ENCODE measurements at regions not wholly inside any gene's neighbourhood (a gene's known extent, or its start where the extent isn't known, plus 50 kb on each side); places are given as distances from the start of the nearest gene placed in this dataset.
"Not testable (repeated sequence)": the region's sequence is repeated elsewhere in the genome, so short reads cannot be mapped to it uniquely, and the experiment has no call there.

GRCh38 chr11:71091506-71092265 lies 160.7 kb downstream of the SHANK2 start:
- no peaks in the 10 kb centered on the region for H3K9me2 ChIP-seq (replicated peaks; ENCODE audit: low read length)
- DNase-seq (no peak), ATAC-seq (no peak)
- no peaks in the 10 kb centered on the region for H3F3A ChIP-seq (ENCODE audit: low read length, unreplicated experiment)
- H3K36me3 ChIP-seq (ENCODE audit: low read depth, low read length) = peaks cover 8% of the 10 kb centered on the region; the same call in 1 of the 2 replicates
- no TSS peak for BruUV-seq (replicated peaks)
- no peaks in the 10 kb centered on the region for H4K20me1 ChIP-seq (ENCODE audit: low read length)
- no peak overlapping the region for H3K27ac ChIP-seq (ENCODE audit: low read length)
- no peaks in the 10 kb centered on the region for H3K79me2 ChIP-seq (ENCODE audit: low read length)
- no peaks in the 10 kb centered on the region for H3K9me3 ChIP-seq (ENCODE audit: low read length)
- H3K4me1 ChIP-seq (ENCODE audit: insufficient read depth, low read length) = peaks cover 9% of the 10 kb centered on the region
- POLR2A ChIA-PET (ENCODE audit: unreplicated experiment) = no interaction called here
- H3K27me3 ChIP-seq (ENCODE audit: low read length) = no peaks in the 10 kb centered on the region
- CTCF ChIA-PET = no interaction called here
- no peak overlapping the region for H3K9ac ChIP-seq (ENCODE audit: low read length)
- H3K4me3 ChIP-seq (ENCODE audit: low read length) = no peak overlapping the region
- H3K4me2 ChIP-seq (ENCODE audit: low read length) = no peak overlapping the region
- intact Hi-C loops (cut with micrococcal nuclease) = no loop called here
- TF ChIP-seq EZH2 (IDR thresholded peaks at IDR 0.05; ENCODE audit: low read length, unreplicated experiment) = no peak
- no peak for TF ChIP-seq CTCF (conservative IDR thresholded peaks at IDR 0.05; ENCODE audit: low read depth, low read length)
- TF ChIP-seq EZH2phosphoT487 (IDR thresholded peaks at IDR 0.05; ENCODE audit: borderline replicate concordance, low read length) = no peak
- no peak overlapping the region for H2AFZ ChIP-seq (ENCODE audit: low read length)

- Histone ChIP-seq H3K27ac (ENCODE audit: low read length) (no peak overlapping the region), H3K36me3 (ENCODE audit: low read depth, low read length) (peaks cover 8% of the 10 kb centered on the region; the same call in 1 of the 2 replicates), H3F3A (ENCODE audit: low read length, unreplicated experiment) (no peaks in the 10 kb centered on the region), H4K20me1 (ENCODE audit: low read length) (no peaks in the 10 kb centered on the region), H3K4me2 (ENCODE audit: low read length) (no peak overlapping the region), H3K9me2 (replicated peaks; ENCODE audit: low read length) (no peaks in the 10 kb centered on the region), H2AFZ (ENCODE audit: low read length) (no peak overlapping the region), H3K27me3 (ENCODE audit: low read length) (no peaks in the 10 kb centered on the region), H3K4me1 (ENCODE audit: insufficient read depth, low read length) (no peaks in the 10 kb centered on the region), H3K4me3 (ENCODE audit: low read length) (no peak overlapping the region), H3K9me3 (ENCODE audit: low read length) (no peaks in the 10 kb centered on the region), H3K9ac (ENCODE audit: low read length) (no peak overlapping the region), H3K79me2 (ENCODE audit: low read length) (no peaks in the 10 kb centered on the region)
- ATAC-seq = no peak
- ChIA-PET POLR2A (ENCODE audit: unreplicated experiment) (no interaction called here), CTCF (no interaction called here)
- TF ChIP-seq CTCF (conservative IDR thresholded peaks at IDR 0.05; ENCODE audit: low read depth, low read length) = no peak
- TF ChIP-seq EZH2phosphoT487 (IDR thresholded peaks at IDR 0.05; ENCODE audit: borderline replicate concordance, low read length) = no peak
- no peak for TF ChIP-seq EZH2 (IDR thresholded peaks at IDR 0.05; ENCODE audit: low read length, unreplicated experiment)
- intact Hi-C loops (cut with micrococcal nuclease) = no loop called here
- no TSS peak for BruUV-seq (replicated peaks)
- no peak for DNase-seq
Measured at GRCh38 chr11:71089571-71089970, 162.8 kb downstream of the SHANK2 start.

GRCh38 chr11:71088314-71089215 lies 163.8 kb downstream of the SHANK2 start:
- H3K36me3 ChIP-seq (ENCODE audit: low read depth, low read length); H3K9me3 ChIP-seq (ENCODE audit: low read length); H3K4me1 ChIP-seq (ENCODE audit: insufficient read depth, low read length); H3K4me3 ChIP-seq (ENCODE audit: low read length); CTCF ChIA-PET; ATAC-seq; H3K9me2 ChIP-seq (replicated peaks; ENCODE audit: low read length); DNase-seq; BruUV-seq (replicated peaks); H4K20me1 ChIP-seq (ENCODE audit: low read length); H2AFZ ChIP-seq (ENCODE audit: low read length); H3K4me2 ChIP-seq (ENCODE audit: low read length); H3K9ac ChIP-seq (ENCODE audit: low read length); H3F3A ChIP-seq (ENCODE audit: low read length, unreplicated experiment); intact Hi-C loops (cut with micrococcal nuclease); H3K27ac ChIP-seq (ENCODE audit: low read length); H3K27me3 ChIP-seq (ENCODE audit: low read length); H3K79me2 ChIP-seq (ENCODE audit: low read length); POLR2A ChIA-PET (ENCODE audit: unreplicated experiment): not testable (repeated sequence)
